NCI-H82 treated with DMSO at 0.1 percent for 48 hours (cell line): ENCODE measurements at regions not wholly inside any gene's neighbourhood (a gene's known extent, or its start where the extent isn't known, plus 50 kb on each side); places are given as distances from the start of the nearest gene placed in this dataset.
"Not testable (repeated sequence)": the region's sequence is repeated elsewhere in the genome, so short reads cannot be mapped to it uniquely, and the experiment has no call there.

ENCODE experiments used
- DNase-seq: peaks from one replicate; lab custom pipeline; 2025; ENCODE audit not compliant: unreplicated experiment; lab: John Stamatoyannopoulos, UW

GRCh38 chrX:18102006-18102405 is 118.7 kb downstream of the BEND2 start:
- no peak for DNase-seq

- no peak for DNase-seq
Measured at GRCh38 chrX:18101087-18101486, 119.6 kb downstream of the BEND2 start.

GRCh38 chrX:18099745-18100144 is 120.9 kb downstream of the BEND2 start:
- no peak for DNase-seq

- no peak for DNase-seq
Measured at GRCh38 chrX:18098763-18099162, 121.9 kb downstream of the BEND2 start.

GRCh38 chrX:18076434-18076833 is 144.3 kb downstream of the BEND2 start:
- no peak for DNase-seq

GRCh38 chrX:18075603-18076002 is 145.1 kb downstream of the BEND2 start:
- no peak for DNase-seq

GRCh38 chrX:18068045-18068444 is 152.6 kb downstream of the BEND2 start:
- DNase-seq: not testable (repeated sequence)

GRCh38 chrX:18065956-18066355 is 154.7 kb downstream of the BEND2 start:
- no peak for DNase-seq

- DNase-seq: no peak
Measured at GRCh38 chrX:18051690-18052089, 169.0 kb downstream of the BEND2 start.

GRCh38 chrX:18047491-18047890 is 173.2 kb downstream of the BEND2 start:
- no peak for DNase-seq

GRCh38 chrX:18045436-18045835 is 175.2 kb downstream of the BEND2 start:
- no peak for DNase-seq

GRCh38 chrX:18042776-18043175 is 177.9 kb downstream of the BEND2 start:
- no peak for DNase-seq

- no peak for DNase-seq
Measured at GRCh38 chrX:18041656-18042055, 179.0 kb downstream of the BEND2 start.

GRCh38 chrX:18039023-18039422 is 177.9 kb upstream of the RAI2 start:
- DNase-seq: no peak

- no peak for DNase-seq
Measured at GRCh38 chrX:18036394-18036793, 175.3 kb upstream of the RAI2 start.

- no peak for DNase-seq
Measured at GRCh38 chrX:18034945-18035344, 173.8 kb upstream of the RAI2 start.

GRCh38 chrX:18034504-18034903 is 173.4 kb upstream of the RAI2 start:
- no peak for DNase-seq

- no peak for DNase-seq
Measured at GRCh38 chrX:18032486-18033221, 171.6 kb upstream of the RAI2 start.

- DNase-seq: peak; percentile 48
Measured at GRCh38 chrX:18031726-18032375, 170.8 kb upstream of the RAI2 start.

- DNase-seq: not testable (repeated sequence)
Measured at GRCh38 chrX:18030656-18031055, 169.6 kb upstream of the RAI2 start.

- DNase-seq: no peak
Measured at GRCh38 chrX:18026166-18026565, 165.1 kb upstream of the RAI2 start.

GRCh38 chrX:18017411-18017810 is 156.3 kb upstream of the RAI2 start:
- no peak for DNase-seq

- DNase-seq: no peak
Measured at GRCh38 chrX:18016941-18017340, 155.8 kb upstream of the RAI2 start.
